ENCODE measurements at regions not wholly inside any gene's neighbourhood (a gene's known extent, or its start where the extent isn't known, plus 50 kb on each side); places are given as distances from the start of the nearest gene placed in this dataset.

GRCh38 chr16:79980650-79981521 is 380.3 kb upstream of the MAF start:
- no peaks in the 10 kb centered on the region for H3K9me3 Mint-ChIP-seq
- H3K27me3 Mint-ChIP-seq: peaks cover 16% of the 10 kb centered on the region
- no peaks in the 10 kb centered on the region for H3K36me3 Mint-ChIP-seq (ENCODE audit: insufficient read depth)
- H3K4me3 Mint-ChIP-seq: no peak overlapping the region
- ATAC-seq (replicated peaks; ENCODE audit: extremely low read depth, poor library complexity, severe bottlenecking): no peak
- no peak overlapping the region for H3K27ac Mint-ChIP-seq (ENCODE audit: low read depth)
- DNase-seq (ENCODE audit: low spot score in 2 of 2): no peak
- no peaks in the 10 kb centered on the region for H3K4me1 Mint-ChIP-seq

DNA sequence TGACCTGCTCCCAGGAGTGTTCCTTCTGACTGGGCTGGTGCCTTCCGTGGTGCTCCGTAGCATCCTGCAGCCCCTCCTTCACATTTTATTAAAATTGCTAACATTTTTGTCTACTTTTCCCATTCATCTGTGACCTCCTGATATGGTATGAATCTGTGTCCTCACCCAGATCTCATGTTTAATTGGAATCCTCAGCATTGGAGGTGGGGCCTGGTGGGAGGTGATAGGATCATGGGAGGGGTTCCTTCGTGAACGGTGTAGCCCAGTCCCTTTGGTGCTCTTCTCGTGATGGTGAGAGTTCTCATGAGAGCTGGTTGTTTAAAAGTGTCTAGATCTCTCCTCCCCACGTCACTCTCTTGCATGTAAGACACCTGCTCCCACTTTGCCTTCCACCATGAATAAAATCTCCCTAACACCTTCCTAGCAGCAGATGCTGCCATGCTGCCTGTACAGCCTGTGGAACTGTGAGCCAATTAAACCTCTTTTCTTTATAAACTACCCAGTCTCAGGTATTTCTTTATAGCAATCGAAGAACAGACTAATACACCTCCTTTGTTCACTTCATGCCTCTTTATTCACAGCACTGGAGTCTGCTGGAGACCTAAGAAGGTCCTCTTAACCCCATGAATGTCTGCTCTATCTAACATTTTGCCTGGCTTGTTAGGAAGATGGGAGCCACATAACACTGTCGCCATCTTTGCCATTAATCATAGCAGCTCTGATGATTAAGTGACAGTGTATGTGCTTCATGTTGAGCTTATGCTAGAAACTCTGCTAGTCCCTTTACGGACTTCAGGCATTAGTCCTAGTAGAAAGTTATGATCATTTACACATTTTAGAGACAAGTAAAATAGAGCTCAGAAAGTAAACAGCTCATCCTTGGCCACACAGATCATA is 377.7 kb upstream of the MAF start:
- no peak for DNase-seq (ENCODE audit: low spot score in 2 of 2)
- H3K36me3 Mint-ChIP-seq (ENCODE audit: insufficient read depth): no peaks in the 10 kb centered on the region
- no peaks in the 10 kb centered on the region for H3K9me3 Mint-ChIP-seq

GRCh38 chr16:79973320-79973719 is 372.8 kb upstream of the MAF start:
- H3K9me3 Mint-ChIP-seq: no peaks in the 10 kb centered on the region
- H3K27ac Mint-ChIP-seq (ENCODE audit: low read depth): no peak overlapping the region
- no peak overlapping the region for H3K4me3 Mint-ChIP-seq
- ATAC-seq (replicated peaks; ENCODE audit: extremely low read depth, poor library complexity, severe bottlenecking) (no peak), DNase-seq (ENCODE audit: low spot score in 2 of 2) (no peak)
- H3K27me3 Mint-ChIP-seq: peaks cover 9% of the 10 kb centered on the region
- no peaks in the 10 kb centered on the region for H3K36me3 Mint-ChIP-seq (ENCODE audit: insufficient read depth)
- H3K4me1 Mint-ChIP-seq: no peaks in the 10 kb centered on the region

More for the DNA sequence above, 377.7 kb upstream of the MAF start:
- Mint-ChIP-seq H3K4me1 (no peaks in the 10 kb centered on the region), H3K27me3 (peaks cover 16% of the 10 kb centered on the region), H3K4me3 (no peak overlapping the region), H3K27ac (ENCODE audit: low read depth) (no peak overlapping the region)
- no peak for ATAC-seq (replicated peaks; ENCODE audit: extremely low read depth, poor library complexity, severe bottlenecking)

- ATAC-seq (replicated peaks; ENCODE audit: extremely low read depth, poor library complexity, severe bottlenecking) (no peak), DNase-seq (ENCODE audit: low spot score in 2 of 2) (no peak)
- Mint-ChIP-seq H3K27ac (ENCODE audit: low read depth) (no peak overlapping the region), H3K4me3 (no peak overlapping the region), H3K36me3 (ENCODE audit: insufficient read depth) (no peaks in the 10 kb centered on the region), H3K27me3 (peaks cover 10% of the 10 kb centered on the region), H3K9me3 (no peaks in the 10 kb centered on the region), H3K4me1 (no peaks in the 10 kb centered on the region)
Measured at GRCh38 chr16:79972053-79972704, 371.6 kb upstream of the MAF start.

GRCh38 chr16:79971237-79971572 is 370.7 kb upstream of the MAF start:
- H3K27ac Mint-ChIP-seq (ENCODE audit: low read depth): no peak overlapping the region
- no peaks in the 10 kb centered on the region for H3K36me3 Mint-ChIP-seq (ENCODE audit: insufficient read depth)
- no peaks in the 10 kb centered on the region for H3K9me3 Mint-ChIP-seq
- H3K27me3 Mint-ChIP-seq: peaks cover 18% of the 10 kb centered on the region
- ATAC-seq (replicated peaks; ENCODE audit: extremely low read depth, poor library complexity, severe bottlenecking): no peak
- DNase-seq (ENCODE audit: low spot score in 2 of 2): no peak
- H3K4me3 Mint-ChIP-seq: no peak overlapping the region
- no peaks in the 10 kb centered on the region for H3K4me1 Mint-ChIP-seq

GRCh38 chr16:79970551-79971236 is 370.2 kb upstream of the MAF start:
- ATAC-seq (replicated peaks; ENCODE audit: extremely low read depth, poor library complexity, severe bottlenecking): no peak
- Mint-ChIP-seq H3K4me1 (no peaks in the 10 kb centered on the region), H3K27ac (ENCODE audit: low read depth) (no peak overlapping the region), H3K27me3 (peaks cover 23% of the 10 kb centered on the region), H3K4me3 (no peak overlapping the region), H3K36me3 (ENCODE audit: insufficient read depth) (no peaks in the 10 kb centered on the region), H3K9me3 (no peaks in the 10 kb centered on the region)
- no peak for DNase-seq (ENCODE audit: low spot score in 2 of 2)

- peaks cover 26% of the 10 kb centered on the region for H3K27me3 Mint-ChIP-seq
- no peaks in the 10 kb centered on the region for H3K36me3 Mint-ChIP-seq (ENCODE audit: insufficient read depth)
- ATAC-seq (replicated peaks; ENCODE audit: extremely low read depth, poor library complexity, severe bottlenecking) (no peak), DNase-seq (ENCODE audit: low spot score in 2 of 2) (no peak)
- H3K27ac Mint-ChIP-seq (ENCODE audit: low read depth): no peak overlapping the region
- no peaks in the 10 kb centered on the region for H3K4me1 Mint-ChIP-seq
- H3K9me3 Mint-ChIP-seq: no peaks in the 10 kb centered on the region
- no peak overlapping the region for H3K4me3 Mint-ChIP-seq
Measured at GRCh38 chr16:79970087-79970486, 369.6 kb upstream of the MAF start.

DNA sequence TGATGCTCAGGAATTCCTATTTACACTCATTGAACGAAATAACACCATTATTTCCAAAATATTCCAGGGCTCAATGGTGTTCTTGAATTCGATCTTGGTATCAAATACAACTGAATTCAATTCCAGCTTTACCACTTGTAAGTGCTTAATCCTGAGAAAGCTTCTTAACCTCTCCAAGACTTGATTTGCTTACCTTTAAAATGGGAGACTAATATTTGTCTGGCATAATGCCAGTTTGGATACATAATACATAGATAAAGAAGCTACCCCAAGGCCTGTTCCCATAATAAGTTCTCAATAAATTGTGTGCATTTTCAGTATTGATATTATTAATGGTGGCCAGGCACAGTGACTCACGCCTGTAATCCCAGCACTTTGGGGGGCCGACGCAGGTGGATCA is 368.9 kb upstream of the MAF start:
- H3K9me3 Mint-ChIP-seq: no peaks in the 10 kb centered on the region
- no peak overlapping the region for H3K27ac Mint-ChIP-seq (ENCODE audit: low read depth)
- no peak for ATAC-seq (replicated peaks; ENCODE audit: extremely low read depth, poor library complexity, severe bottlenecking)
- H3K36me3 Mint-ChIP-seq (ENCODE audit: insufficient read depth): no peaks in the 10 kb centered on the region
- H3K4me1 Mint-ChIP-seq: no peaks in the 10 kb centered on the region
- H3K4me3 Mint-ChIP-seq: no peak overlapping the region
- H3K27me3 Mint-ChIP-seq: peaks cover 29% of the 10 kb centered on the region
- no peak for DNase-seq (ENCODE audit: low spot score in 2 of 2)

GRCh38 chr16:79966226-79966625 is 365.7 kb upstream of the MAF start:
- ATAC-seq (replicated peaks; ENCODE audit: extremely low read depth, poor library complexity, severe bottlenecking): no peak
- peaks cover 39% of the 10 kb centered on the region for H3K27me3 Mint-ChIP-seq

GRCh38 chr16:79965718-79966117 is 365.2 kb upstream of the MAF start:
- H3K9me3 Mint-ChIP-seq: peaks cover 5% of the 10 kb centered on the region
- peaks cover 44% of the 10 kb centered on the region for H3K27me3 Mint-ChIP-seq
- DNase-seq (ENCODE audit: low spot score in 2 of 2) (no peak), ATAC-seq (replicated peaks; ENCODE audit: extremely low read depth, poor library complexity, severe bottlenecking) (no peak)
- no peaks in the 10 kb centered on the region for H3K36me3 Mint-ChIP-seq (ENCODE audit: insufficient read depth)
- H3K27ac Mint-ChIP-seq (ENCODE audit: low read depth): no peak overlapping the region
- no peak overlapping the region for H3K4me3 Mint-ChIP-seq
- no peaks in the 10 kb centered on the region for H3K4me1 Mint-ChIP-seq

More at GRCh38 chr16:79966226-79966625, 365.7 kb upstream of the MAF start:
- Mint-ChIP-seq H3K36me3 (ENCODE audit: insufficient read depth) (no peaks in the 10 kb centered on the region), H3K4me3 (no peak overlapping the region), H3K4me1 (no peaks in the 10 kb centered on the region), H3K27ac (ENCODE audit: low read depth) (no peak overlapping the region), H3K9me3 (no peaks in the 10 kb centered on the region)
- DNase-seq (ENCODE audit: low spot score in 2 of 2): no peak

- H3K27me3 Mint-ChIP-seq: peaks cover 50% of the 10 kb centered on the region
- DNase-seq (ENCODE audit: low spot score in 2 of 2) (no peak), ATAC-seq (replicated peaks; ENCODE audit: extremely low read depth, poor library complexity, severe bottlenecking) (no peak)
- peaks cover 8% of the 10 kb centered on the region for H3K9me3 Mint-ChIP-seq
- H3K27ac Mint-ChIP-seq (ENCODE audit: low read depth): no peak overlapping the region
- no peaks in the 10 kb centered on the region for H3K4me1 Mint-ChIP-seq
- no peak overlapping the region for H3K4me3 Mint-ChIP-seq
- H3K36me3 Mint-ChIP-seq (ENCODE audit: insufficient read depth): no peaks in the 10 kb centered on the region
Measured at GRCh38 chr16:79964104-79964503, 363.6 kb upstream of the MAF start.

GRCh38 chr16:79962962-79963361 is 362.4 kb upstream of the MAF start:
- Mint-ChIP-seq H3K4me1 (no peaks in the 10 kb centered on the region), H3K36me3 (ENCODE audit: insufficient read depth) (no peaks in the 10 kb centered on the region), H3K27ac (ENCODE audit: low read depth) (no peak overlapping the region), H3K27me3 (peaks cover 53% of the 10 kb centered on the region), H3K9me3 (peaks cover 8% of the 10 kb centered on the region), H3K4me3 (no peak overlapping the region)
- no peak for DNase-seq (ENCODE audit: low spot score in 2 of 2)
- ATAC-seq (replicated peaks; ENCODE audit: extremely low read depth, poor library complexity, severe bottlenecking): no peak

Measured in central memory CD8-positive, alpha-beta T cell (primary cell).